Sigmoid colon (tissue), 3 donors: ENCODE measurements at regions not wholly inside any gene's neighbourhood (a gene's known extent, or its start where the extent isn't known, plus 50 kb on each side); places are given as distances from the start of the nearest gene placed in this dataset.

Experiments used
- CTCF ChIP-seq, 4 experiments: fragments of 450-650 bp in 3 of 4; fragments of 200-600 bp in 1 of 4; IDR thresholded peaks; one replicate each; pipeline ENCODE4 v1.5.1; 2016 to 2019; ENCODE audit warnings: antibody characterized with exemption in 4 of 4, mild to moderate bottlenecking in 3 of 4, moderate library complexity in 2 of 4
- POLR2A ChIP-seq, 2 donors: fragments of 450-650 bp; IDR thresholded peaks; one replicate each; pipeline ENCODE4 v1.6.1; 2016; ENCODE audit warnings: antibody characterized with exemption in 2 of 2, mild to moderate bottlenecking in 2 of 2, moderate library complexity in 2 of 2

- TF ChIP-seq POLR2A (IDR thresholded peaks at IDR 0.05) (no peak), CTCF (IDR thresholded peaks at IDR 0.05) (no peak)
Measured at GRCh38 chr14:48250575-48250974, 575.2 kb upstream of the MDGA2 start.
